Memory B cell (primary cell): ENCODE measurements at regions not wholly inside any gene's neighbourhood (a gene's known extent, or its start where the extent isn't known, plus 50 kb on each side); places are given as distances from the start of the nearest gene placed in this dataset.

Experiments
- ATAC-seq: fragments of 150-1000 bp; cut with Tn5 transposase; 2 replicates; pipeline ENCODE4 v1.10.0; 2021; ENCODE audit warnings: low read depth, mild to moderate bottlenecking, moderate library complexity
- DNase-seq, 2 donors: peaks; one replicate each; pipeline ENCODE4 v3.0.0; 2022; ENCODE audit warnings: low spot score in 2 of 2
- H3K27ac Mint-ChIP-seq: one replicate; pipeline ENCODE4 v1.8.0; 2022; ENCODE audit warnings: mild to moderate bottlenecking, moderate library complexity, mixed read lengths
- H3K27me3 Mint-ChIP-seq: one replicate; pipeline ENCODE4 v1.8.0; 2022; ENCODE audit warnings: mixed read lengths
- H3K36me3 Mint-ChIP-seq: one replicate; pipeline ENCODE4 v1.8.0; 2022; ENCODE audit warnings: mild to moderate bottlenecking, mixed read lengths
- H3K4me1 Mint-ChIP-seq: one replicate; pipeline ENCODE4 v1.8.0; 2022; ENCODE audit warnings: mixed read lengths
- H3K4me3 Mint-ChIP-seq: one replicate; pipeline ENCODE4 v1.8.0; 2022; ENCODE audit warnings: mild to moderate bottlenecking, moderate library complexity, mixed read lengths
- H3K9me3 Mint-ChIP-seq: one replicate; pipeline ENCODE4 v1.8.0; 2022; ENCODE audit warnings: mixed read lengths

DNA sequence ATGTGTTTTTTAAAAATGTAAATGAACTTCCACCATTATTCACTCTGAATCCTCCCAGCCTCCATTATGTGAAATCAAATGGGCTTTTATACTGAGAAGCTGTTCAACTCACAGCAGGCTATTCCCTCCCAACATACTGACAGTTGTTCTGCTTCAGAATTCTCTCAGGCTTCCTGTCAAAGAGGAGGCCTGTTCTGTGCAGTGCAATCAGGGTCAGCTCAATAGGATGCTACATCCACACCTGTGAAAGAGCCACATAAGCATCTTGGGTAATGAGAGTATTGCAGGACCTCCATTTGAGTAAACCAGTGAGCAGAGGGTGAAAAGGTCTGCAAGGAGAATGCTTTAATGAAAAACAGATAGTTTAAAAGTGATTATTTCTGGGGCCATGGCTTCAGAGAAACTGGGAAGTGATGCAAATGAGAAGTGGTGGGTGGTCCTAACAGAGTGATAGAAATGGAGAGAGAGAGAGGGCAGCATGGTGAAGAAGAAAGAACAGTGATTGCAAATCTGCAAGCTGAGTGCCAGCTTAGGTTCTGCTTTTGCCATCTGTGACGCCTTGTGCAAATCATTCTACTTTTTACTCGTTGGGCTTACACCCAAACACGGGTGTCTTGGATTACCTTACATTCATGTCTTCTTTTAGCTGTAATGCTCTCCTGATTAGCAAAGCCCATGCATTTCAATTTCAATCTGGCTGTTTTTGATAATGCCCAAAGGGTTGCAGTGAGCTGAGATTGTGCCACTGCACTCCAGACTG lies 202.5 kb upstream of the NMUR2 start:
- H3K9me3 Mint-ChIP-seq: no peaks in the 10 kb centered on the region
- H3K4me3 Mint-ChIP-seq: no peak overlapping the region
- ATAC-seq: no peak
- H3K36me3 Mint-ChIP-seq: no peaks in the 10 kb centered on the region
- no peak overlapping the region for H3K27ac Mint-ChIP-seq
- H3K27me3 Mint-ChIP-seq: no peaks in the 10 kb centered on the region
- no peak for DNase-seq
- no peaks in the 10 kb centered on the region for H3K4me1 Mint-ChIP-seq

DNA sequence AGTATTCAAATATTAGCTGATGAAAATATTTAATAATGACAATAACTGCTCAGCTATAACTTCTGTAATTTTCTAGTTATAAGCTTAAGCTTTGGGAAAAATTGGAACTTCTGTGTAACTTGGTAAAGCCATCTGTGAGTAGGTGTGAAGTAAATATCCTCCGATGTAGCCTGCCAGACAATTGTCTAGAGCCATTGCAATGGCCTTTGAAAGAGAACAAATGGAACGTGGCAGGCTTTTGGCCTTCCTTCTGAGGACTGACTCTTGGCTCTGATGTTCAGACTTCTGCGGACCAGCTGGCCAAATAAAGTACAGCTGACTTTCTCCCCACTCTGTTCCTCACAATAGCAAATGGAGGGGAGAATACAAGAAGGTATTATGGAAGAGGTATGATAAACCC lies 203.4 kb upstream of the NMUR2 start:
- Mint-ChIP-seq H3K36me3 (no peaks in the 10 kb centered on the region), H3K27ac (no peak overlapping the region), H3K4me3 (no peak overlapping the region), H3K27me3 (peaks cover 2% of the 10 kb centered on the region), H3K4me1 (no peaks in the 10 kb centered on the region), H3K9me3 (no peaks in the 10 kb centered on the region)
- DNase-seq (no peak), ATAC-seq (no peak)

DNA sequence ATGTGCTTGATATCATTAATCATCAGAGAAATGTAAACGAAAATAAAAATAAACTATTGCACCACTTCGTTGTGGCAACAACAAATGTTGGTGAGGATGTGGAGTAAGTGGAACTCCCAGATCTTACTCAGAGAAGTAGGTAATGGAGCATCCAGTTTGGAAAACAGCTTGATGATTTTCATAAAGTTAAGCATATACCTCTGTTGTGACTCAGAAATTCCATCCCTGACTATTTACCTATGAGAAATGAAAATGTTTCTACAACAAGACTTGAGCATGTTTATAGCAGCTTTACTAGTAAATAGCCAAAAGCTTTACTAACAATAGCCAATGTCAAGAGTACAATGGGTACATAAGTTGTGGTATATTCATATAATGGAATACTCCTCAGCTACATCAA lies 214.7 kb upstream of the NMUR2 start:
- no peaks in the 10 kb centered on the region for H3K9me3 Mint-ChIP-seq
- H3K27ac Mint-ChIP-seq: no peak overlapping the region
- no peaks in the 10 kb centered on the region for H3K4me1 Mint-ChIP-seq
- DNase-seq (no peak), ATAC-seq (no peak)
- no peaks in the 10 kb centered on the region for H3K27me3 Mint-ChIP-seq
- no peaks in the 10 kb centered on the region for H3K36me3 Mint-ChIP-seq
- no peak overlapping the region for H3K4me3 Mint-ChIP-seq

DNA sequence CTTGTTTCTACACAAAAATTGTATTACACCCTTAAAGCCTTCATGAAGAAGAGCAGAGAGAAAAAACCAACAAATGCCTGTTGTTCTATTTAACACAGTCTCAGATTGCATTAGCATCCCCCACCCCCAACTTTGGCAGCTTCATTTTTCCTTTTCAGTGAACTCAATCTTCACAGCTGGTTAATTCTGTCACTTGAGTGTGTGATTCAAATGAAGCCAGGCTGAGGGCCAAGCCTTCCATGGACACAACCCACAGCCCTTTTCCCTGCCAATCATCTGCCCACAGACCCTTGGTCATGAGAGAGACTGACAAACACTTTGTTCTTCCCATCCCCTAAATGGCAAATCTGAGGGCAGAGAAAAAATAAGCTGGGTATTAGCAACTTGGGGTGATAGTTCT lies 217.5 kb upstream of the NMUR2 start:
- Mint-ChIP-seq H3K36me3 (no peaks in the 10 kb centered on the region), H3K4me1 (no peaks in the 10 kb centered on the region), H3K27me3 (no peaks in the 10 kb centered on the region), H3K4me3 (no peak overlapping the region), H3K9me3 (no peaks in the 10 kb centered on the region), H3K27ac (no peak overlapping the region)
- no peak for DNase-seq
- ATAC-seq: no peak

DNA sequence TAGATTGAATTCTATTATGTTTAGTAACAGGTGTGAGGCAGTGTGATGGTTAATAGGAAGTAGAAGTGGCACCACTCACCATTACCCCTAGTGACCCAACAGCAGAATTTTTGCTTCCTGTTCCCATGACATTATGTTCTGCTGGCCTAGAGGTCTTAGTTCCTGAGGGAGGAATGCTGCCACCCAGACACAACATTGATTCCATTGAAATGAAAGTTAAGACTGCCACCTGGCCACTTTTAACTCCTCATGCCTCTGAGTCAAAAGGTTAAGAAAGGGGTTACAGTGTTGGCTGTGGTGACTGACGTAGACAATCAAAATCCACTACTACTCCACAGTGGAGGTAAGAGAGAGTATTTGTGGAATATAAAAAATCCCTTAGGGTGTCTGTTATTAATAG lies 218.9 kb upstream of the NMUR2 start:
- H3K4me3 Mint-ChIP-seq: no peak overlapping the region

DNA sequence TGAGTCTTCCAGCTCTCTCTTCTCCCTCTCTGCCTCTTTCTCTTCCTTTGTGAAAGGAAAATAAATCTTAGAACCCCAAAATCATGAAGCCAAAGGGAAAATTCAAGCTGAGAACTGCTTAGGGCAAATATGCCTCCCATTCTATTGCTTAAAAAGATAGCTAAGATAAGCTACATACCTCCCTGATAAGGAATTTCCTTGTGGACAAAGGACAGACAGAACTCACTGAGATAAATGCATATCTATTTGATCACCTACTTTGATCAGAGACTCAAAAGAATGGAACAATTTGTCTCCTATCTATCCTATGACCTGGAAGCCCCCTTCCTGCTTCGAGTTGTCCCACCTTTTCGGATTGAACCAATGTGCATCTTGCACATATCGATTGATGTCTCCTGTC lies 220.6 kb upstream of the NMUR2 start:
- DNase-seq (no peak), ATAC-seq (no peak)
- H3K27me3 Mint-ChIP-seq: no peaks in the 10 kb centered on the region
- no peak overlapping the region for H3K27ac Mint-ChIP-seq
- H3K4me3 Mint-ChIP-seq: no peak overlapping the region
- no peaks in the 10 kb centered on the region for H3K4me1 Mint-ChIP-seq
- H3K9me3 Mint-ChIP-seq: no peaks in the 10 kb centered on the region
- no peaks in the 10 kb centered on the region for H3K36me3 Mint-ChIP-seq

More for the DNA sequence above, 218.9 kb upstream of the NMUR2 start:
- no peaks in the 10 kb centered on the region for H3K4me1 Mint-ChIP-seq
- H3K36me3 Mint-ChIP-seq: no peaks in the 10 kb centered on the region
- ATAC-seq (no peak), DNase-seq (no peak)
- H3K9me3 Mint-ChIP-seq: no peaks in the 10 kb centered on the region
- H3K27me3 Mint-ChIP-seq: no peaks in the 10 kb centered on the region
- H3K27ac Mint-ChIP-seq: no peak overlapping the region

DNA sequence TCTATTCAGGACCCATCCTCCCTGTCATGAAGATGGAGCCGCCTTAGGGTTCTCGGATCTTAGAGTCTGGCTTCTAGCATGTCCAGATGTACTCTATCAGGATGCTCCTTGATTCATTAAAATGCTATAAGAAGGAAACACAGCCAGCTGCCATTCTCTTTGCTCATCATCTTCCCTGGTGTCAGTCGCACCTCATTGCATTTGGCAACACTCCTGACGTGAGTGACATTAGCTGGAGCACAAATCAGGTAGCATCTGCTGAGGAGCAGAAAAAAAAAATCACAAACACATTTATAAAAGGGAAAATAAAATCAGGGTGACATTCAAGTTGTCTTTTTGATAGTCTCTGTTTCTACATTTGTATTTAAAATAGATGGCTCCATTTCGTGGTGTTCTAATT lies 226.1 kb upstream of the NMUR2 start:
- no peaks in the 10 kb centered on the region for H3K9me3 Mint-ChIP-seq
- H3K27me3 Mint-ChIP-seq: peaks cover 2% of the 10 kb centered on the region
- DNase-seq: no peak
- H3K36me3 Mint-ChIP-seq: no peaks in the 10 kb centered on the region
- no peak for ATAC-seq
- H3K27ac Mint-ChIP-seq: no peak overlapping the region
- H3K4me1 Mint-ChIP-seq: no peaks in the 10 kb centered on the region
- no peak overlapping the region for H3K4me3 Mint-ChIP-seq

DNA sequence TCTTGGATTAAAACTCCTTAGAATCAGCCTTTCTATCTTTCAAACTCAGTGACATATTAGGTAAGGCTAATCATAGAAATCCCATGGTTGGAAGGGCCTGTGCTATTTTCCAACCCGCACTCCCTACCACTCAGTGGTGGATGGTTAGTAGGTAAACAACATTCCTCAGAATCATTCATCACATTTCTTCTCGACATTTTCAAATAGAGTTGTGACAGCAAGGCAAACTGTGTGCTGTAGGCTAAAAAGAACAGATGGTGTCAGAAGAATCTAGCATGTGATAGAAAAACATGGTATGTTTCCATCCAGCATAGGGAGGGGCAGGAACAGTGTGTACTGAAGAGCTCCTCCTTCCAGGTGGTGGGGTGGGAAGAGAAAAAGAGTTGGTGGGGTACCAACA lies 227.3 kb upstream of the NMUR2 start:
- Mint-ChIP-seq H3K4me1 (no peaks in the 10 kb centered on the region), H3K27me3 (peaks cover 2% of the 10 kb centered on the region), H3K4me3 (no peak overlapping the region), H3K27ac (no peak overlapping the region), H3K36me3 (no peaks in the 10 kb centered on the region), H3K9me3 (no peaks in the 10 kb centered on the region)
- ATAC-seq: no peak
- DNase-seq: no peak

DNA sequence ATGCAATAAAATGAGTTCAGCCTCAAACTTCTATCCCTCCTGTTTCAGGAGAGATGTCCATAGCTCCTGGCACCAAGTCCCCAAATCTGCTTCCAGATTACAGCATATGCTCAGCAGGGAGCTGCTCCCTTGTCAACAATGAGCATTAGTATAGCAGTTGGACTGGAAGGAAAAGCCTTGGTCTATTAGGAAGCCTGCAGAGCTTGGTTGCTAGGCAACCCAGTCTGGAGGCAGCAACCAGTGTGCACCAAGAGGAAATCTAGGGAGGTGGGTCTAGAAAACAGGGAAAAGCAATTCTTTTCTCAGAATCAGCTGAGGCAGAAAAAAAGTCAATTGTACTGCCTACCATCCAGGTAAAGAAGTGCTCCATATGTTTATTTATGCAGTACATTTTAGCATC lies 229.5 kb upstream of the NMUR2 start:
- Mint-ChIP-seq H3K9me3 (no peaks in the 10 kb centered on the region), H3K27me3 (peaks cover 2% of the 10 kb centered on the region), H3K4me3 (no peak overlapping the region), H3K27ac (no peak overlapping the region), H3K4me1 (no peaks in the 10 kb centered on the region), H3K36me3 (no peaks in the 10 kb centered on the region)
- DNase-seq: no peak
- no peak for ATAC-seq

DNA sequence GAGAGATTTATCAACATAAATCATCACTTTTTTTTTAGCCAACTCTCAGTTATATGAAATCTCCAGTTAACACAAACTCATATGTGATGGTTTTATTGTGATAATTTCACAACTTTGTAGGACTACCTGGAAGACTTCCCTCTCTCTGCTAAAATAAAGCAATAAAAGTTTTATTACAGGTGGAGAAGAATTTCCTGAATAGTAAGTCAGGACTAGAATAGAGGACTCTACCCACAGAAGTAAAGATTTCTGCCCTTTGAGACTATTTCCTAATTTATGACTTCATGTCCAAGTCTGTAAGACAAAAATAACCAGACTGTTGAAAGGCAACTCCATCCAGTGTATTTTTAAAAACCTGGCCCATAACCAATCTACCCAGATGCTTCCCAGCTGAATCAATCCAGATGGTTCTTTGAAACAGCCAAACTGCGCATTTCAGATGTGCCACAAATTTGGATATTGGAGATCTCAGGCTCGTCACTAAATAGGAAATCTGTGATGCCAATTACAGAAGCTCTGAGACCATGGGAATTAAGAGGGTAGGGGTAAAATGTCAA lies 234.0 kb upstream of the NMUR2 start:
- Mint-ChIP-seq H3K9me3 (no peaks in the 10 kb centered on the region), H3K27ac (no peak overlapping the region), H3K36me3 (no peaks in the 10 kb centered on the region), H3K4me1 (no peaks in the 10 kb centered on the region), H3K27me3 (peaks cover 2% of the 10 kb centered on the region), H3K4me3 (no peak overlapping the region)
- DNase-seq (no peak), ATAC-seq (no peak)

DNA sequence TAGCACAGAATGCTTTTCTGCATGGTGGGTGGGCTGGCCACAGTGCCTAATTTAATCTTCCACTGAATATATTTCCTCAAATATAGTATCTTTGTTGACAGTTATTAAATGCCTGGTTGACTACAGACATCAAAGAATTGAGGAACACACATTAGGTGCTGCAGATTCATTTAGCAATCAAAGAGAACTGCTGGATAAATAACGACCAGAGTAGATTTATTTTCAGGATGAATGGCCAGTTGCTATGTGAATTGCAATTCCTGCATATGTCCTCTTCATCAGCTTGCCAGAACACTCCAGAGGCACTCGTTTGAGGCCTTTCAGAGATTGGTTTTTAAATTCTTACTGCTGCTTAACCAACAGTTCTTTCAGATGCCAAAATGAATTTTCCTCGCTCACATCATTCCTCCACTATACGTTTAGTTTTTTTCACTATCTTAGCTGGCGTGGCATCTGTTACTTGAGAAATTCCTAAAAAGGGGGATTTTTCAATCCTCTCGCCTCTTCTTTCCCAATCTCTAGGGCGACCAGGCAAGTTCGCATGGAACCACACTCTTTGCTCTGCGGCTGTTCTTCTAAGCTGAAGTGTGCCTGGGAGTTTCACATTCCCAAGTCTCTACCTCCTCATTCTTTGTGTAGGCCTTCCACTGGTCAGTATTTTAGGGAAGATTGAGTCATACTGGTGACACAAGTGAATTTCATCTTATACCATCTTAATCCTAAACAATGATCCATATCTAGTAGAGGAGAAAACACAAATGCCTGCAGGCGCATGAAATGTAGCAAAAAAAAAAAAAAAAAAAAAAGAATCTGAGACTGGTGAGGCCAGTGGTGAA lies 237.1 kb upstream of the NMUR2 start:
- H3K9me3 Mint-ChIP-seq: no peaks in the 10 kb centered on the region
- no peaks in the 10 kb centered on the region for H3K36me3 Mint-ChIP-seq
- H3K4me1 Mint-ChIP-seq: no peaks in the 10 kb centered on the region
- no peak overlapping the region for H3K27ac Mint-ChIP-seq
- DNase-seq: no peak
- no peak for ATAC-seq
- no peak overlapping the region for H3K4me3 Mint-ChIP-seq
- H3K27me3 Mint-ChIP-seq: no peaks in the 10 kb centered on the region

DNA sequence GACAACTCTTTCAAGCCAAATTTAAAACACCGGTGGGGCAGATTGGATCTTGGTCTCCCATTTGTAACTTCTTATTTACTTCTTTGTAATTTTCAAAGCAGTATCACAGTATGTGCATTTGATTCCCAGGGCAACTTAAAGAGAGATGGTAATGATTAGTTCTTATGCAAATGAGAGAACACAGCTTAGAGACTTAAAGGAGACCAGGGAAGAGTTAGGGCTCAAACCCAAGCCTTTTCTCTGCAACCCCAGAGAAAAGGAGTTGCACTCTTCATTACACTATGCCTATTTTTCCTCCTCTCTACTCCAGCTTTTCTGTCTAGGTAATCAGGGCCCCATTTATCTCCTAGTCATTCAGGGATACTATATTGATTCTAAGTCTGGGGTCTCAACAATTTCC lies 237.8 kb upstream of the NMUR2 start:
- H3K27ac Mint-ChIP-seq: no peak overlapping the region
- H3K9me3 Mint-ChIP-seq: peaks cover 2% of the 10 kb centered on the region
- no peaks in the 10 kb centered on the region for H3K36me3 Mint-ChIP-seq
- no peaks in the 10 kb centered on the region for H3K4me1 Mint-ChIP-seq
- H3K4me3 Mint-ChIP-seq: no peak overlapping the region
- H3K27me3 Mint-ChIP-seq: no peaks in the 10 kb centered on the region
- DNase-seq (no peak), ATAC-seq (no peak)

DNA sequence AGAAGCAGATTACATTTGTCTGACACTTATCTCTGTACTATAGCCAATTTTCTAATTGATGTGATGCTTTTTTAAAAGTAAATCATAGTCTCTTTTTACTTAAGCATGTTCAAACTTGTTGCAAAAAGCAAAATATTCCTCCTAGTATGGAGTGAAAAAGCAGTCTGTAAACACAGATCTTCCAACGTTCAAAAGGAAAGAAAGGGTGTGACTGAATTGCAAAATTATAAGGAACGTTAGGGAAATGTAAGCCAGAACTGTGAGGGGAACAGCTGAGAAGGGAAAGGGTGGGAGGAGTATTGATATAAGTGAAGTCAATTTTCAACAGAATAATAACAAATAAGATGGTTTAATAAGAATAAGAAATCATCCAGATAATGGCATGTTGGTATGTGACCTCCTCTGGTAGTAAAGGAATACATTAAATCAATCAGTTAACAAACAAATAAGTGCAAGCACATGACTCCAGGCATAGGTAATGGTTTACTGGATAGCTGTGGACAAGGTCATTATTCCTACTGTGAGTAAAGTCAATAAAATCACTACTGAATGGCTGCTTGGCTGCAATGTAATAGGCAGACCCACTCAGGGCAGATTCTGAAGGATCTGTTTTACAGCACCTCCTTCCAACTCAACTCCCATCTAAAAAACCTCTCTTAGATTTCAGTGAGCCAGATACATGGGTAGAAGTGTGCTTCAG lies 239.1 kb upstream of the NMUR2 start:
- H3K27me3 Mint-ChIP-seq: no peaks in the 10 kb centered on the region
- no peak overlapping the region for H3K4me3 Mint-ChIP-seq
- no peaks in the 10 kb centered on the region for H3K4me1 Mint-ChIP-seq
- no peaks in the 10 kb centered on the region for H3K36me3 Mint-ChIP-seq
- no peak for ATAC-seq
- DNase-seq: no peak
- H3K27ac Mint-ChIP-seq: no peak overlapping the region
- peaks cover 3% of the 10 kb centered on the region for H3K9me3 Mint-ChIP-seq

DNA sequence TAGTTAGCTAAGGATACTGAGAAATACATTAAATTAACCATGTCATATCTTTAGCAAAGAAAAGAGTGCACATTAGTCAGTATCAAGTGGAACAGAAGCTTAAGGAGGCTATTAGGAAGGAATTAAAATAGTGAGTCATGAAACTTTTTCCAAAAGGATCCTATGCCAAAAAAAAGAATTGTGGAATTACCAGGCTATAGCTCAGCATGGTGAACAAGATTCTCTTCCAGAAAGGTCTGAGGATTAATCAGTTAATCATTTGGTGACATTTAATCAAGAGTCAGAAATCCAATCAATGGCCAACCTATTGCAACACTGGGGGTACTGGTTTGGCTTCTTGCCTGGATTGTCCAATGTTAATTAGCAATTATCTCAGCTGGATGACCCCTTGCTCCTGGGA lies 244.5 kb upstream of the NMUR2 start:
- no peak overlapping the region for H3K4me3 Mint-ChIP-seq

More for the DNA sequence above, 244.5 kb upstream of the NMUR2 start:
- Mint-ChIP-seq H3K27me3 (no peaks in the 10 kb centered on the region), H3K36me3 (no peaks in the 10 kb centered on the region), H3K9me3 (peaks cover 3% of the 10 kb centered on the region), H3K27ac (no peak overlapping the region), H3K4me1 (no peaks in the 10 kb centered on the region)
- ATAC-seq: no peak
- DNase-seq: no peak
